Osteoblast (primary cell): ENCODE measurements at regions not wholly inside any gene's neighbourhood (a gene's known extent, or its start where the extent isn't known, plus 50 kb on each side); places are given as distances from the start of the nearest gene placed in this dataset.

Experiments
- DNase-seq: peaks from one replicate; pipeline ENCODE4 v3.0.0; 2011; ENCODE audit warnings: low spot score, mixed read lengths; ENCODE audit not compliant: insufficient read length; ENCODE audit errors: missing footprints
- H2AFZ ChIP-seq: 2 replicates; pipeline ENCODE4 v1.6.0; 2011; ENCODE audit warnings: mild to moderate bottlenecking, low read length
- H3K27ac ChIP-seq: 2 replicates; pipeline ENCODE4 v1.5.1; 2011; ENCODE audit warnings: mild to moderate bottlenecking, low read depth, low read length, moderate library complexity
- H3K27me3 ChIP-seq: 2 replicates; pipeline ENCODE4 v1.6.0; 2012; ENCODE audit warnings: mild to moderate bottlenecking, control low read depth, inconsistent platforms, low read length, moderate library complexity; ENCODE audit not compliant: insufficient read depth
- H3K36me3 ChIP-seq: 2 replicates; pipeline ENCODE4 v1.5.1; 2011; ENCODE audit warnings: mild to moderate bottlenecking, low read length, control low read depth, moderate library complexity; ENCODE audit not compliant: insufficient read depth
- H3K4me1 ChIP-seq: 2 replicates; pipeline ENCODE4 v1.5.1; 2011; ENCODE audit warnings: mild to moderate bottlenecking, low read length, control low read depth, moderate library complexity; ENCODE audit not compliant: insufficient read depth
- H3K4me2 ChIP-seq: 2 replicates; pipeline ENCODE4 v1.6.0; 2011; ENCODE audit warnings: mild to moderate bottlenecking, low read length; ENCODE audit not compliant: insufficient read depth
- H3K4me3 ChIP-seq: fragments of 200-600 bp; sonication (generic); 3 replicates; pipeline ENCODE4 v1.5.1; 2012; ENCODE audit warnings: mild to moderate bottlenecking, low read length, inconsistent platforms; ENCODE audit not compliant: insufficient read depth
- H3K79me2 ChIP-seq: 2 replicates; pipeline ENCODE4 v1.6.0; 2012; ENCODE audit warnings: mild to moderate bottlenecking, low read length, control low read depth, inconsistent platforms; ENCODE audit not compliant: insufficient read depth
- H3K9me3 ChIP-seq: 2 replicates; pipeline ENCODE4 v1.5.1; 2011; ENCODE audit warnings: low read depth, low read length, control low read depth
- H4K20me1 ChIP-seq: 2 replicates; pipeline ENCODE4 v1.6.0; 2012; ENCODE audit warnings: mild to moderate bottlenecking, low read length, control low read depth; ENCODE audit not compliant: insufficient read depth
- TF ChIP-seq, protein P1 (sequence below): IDR thresholded peaks from 2 replicates; pipeline ENCODE4 v1.5.1; 2011; ENCODE audit warnings: mild to moderate bottlenecking, low read depth, low read length, moderate library complexity; ENCODE audit errors: extremely low read depth

DNA sequence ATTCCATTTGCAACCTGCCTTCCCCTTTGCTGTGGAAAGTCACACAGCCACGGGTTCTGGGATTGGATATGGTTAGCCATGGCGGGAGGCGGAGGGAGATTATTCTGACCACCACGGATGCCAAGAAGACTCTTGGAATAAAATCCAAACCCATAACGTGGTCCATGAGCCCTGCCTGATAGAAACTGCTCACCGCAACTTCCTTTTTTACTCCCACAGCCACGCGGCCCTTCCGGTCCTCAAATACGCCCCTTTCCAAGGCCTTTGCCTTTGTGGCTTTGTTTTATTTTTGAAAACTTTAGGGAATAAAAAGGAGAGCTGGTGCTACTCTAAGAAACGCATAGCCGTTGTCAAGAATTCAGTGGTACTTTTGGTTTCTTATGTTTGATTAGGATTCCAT is 602.5 kb upstream of the CDH4 start:
- Histone ChIP-seq H3K27me3 (no peaks in the 10 kb centered on the region), H3K4me2 (no peak overlapping the region), H3K36me3 (no peaks in the 10 kb centered on the region), H3K79me2 (no peaks in the 10 kb centered on the region), H2AFZ (no peak overlapping the region), H4K20me1 (no peaks in the 10 kb centered on the region), H3K4me3 (no peak overlapping the region), H3K9me3 (peaks cover 3% of the 10 kb centered on the region), H3K4me1 (no peaks in the 10 kb centered on the region), H3K27ac (no peak overlapping the region)
- no peak for DNase-seq
- TF ChIP-seq, protein P1, sequence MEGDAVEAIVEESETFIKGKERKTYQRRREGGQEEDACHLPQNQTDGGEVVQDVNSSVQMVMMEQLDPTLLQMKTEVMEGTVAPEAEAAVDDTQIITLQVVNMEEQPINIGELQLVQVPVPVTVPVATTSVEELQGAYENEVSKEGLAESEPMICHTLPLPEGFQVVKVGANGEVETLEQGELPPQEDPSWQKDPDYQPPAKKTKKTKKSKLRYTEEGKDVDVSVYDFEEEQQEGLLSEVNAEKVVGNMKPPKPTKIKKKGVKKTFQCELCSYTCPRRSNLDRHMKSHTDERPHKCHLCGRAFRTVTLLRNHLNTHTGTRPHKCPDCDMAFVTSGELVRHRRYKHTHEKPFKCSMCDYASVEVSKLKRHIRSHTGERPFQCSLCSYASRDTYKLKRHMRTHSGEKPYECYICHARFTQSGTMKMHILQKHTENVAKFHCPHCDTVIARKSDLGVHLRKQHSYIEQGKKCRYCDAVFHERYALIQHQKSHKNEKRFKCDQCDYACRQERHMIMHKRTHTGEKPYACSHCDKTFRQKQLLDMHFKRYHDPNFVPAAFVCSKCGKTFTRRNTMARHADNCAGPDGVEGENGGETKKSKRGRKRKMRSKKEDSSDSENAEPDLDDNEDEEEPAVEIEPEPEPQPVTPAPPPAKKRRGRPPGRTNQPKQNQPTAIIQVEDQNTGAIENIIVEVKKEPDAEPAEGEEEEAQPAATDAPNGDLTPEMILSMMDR: no peak

GRCh38 chr20:60650087-60650486 is 602.0 kb upstream of the CDH4 start:
- H4K20me1 ChIP-seq: no peaks in the 10 kb centered on the region
- DNase-seq: no peak
- no peak overlapping the region for H3K4me3 ChIP-seq
- H3K9me3 ChIP-seq: peaks cover 5% of the 10 kb centered on the region
- no peak overlapping the region for H3K27ac ChIP-seq
- no peaks in the 10 kb centered on the region for H3K27me3 ChIP-seq
- TF ChIP-seq, protein P1: no peak
- H3K4me2 ChIP-seq: no peak overlapping the region
- H3K36me3 ChIP-seq: no peaks in the 10 kb centered on the region
- H2AFZ ChIP-seq: no peak overlapping the region
- H3K4me1 ChIP-seq: no peaks in the 10 kb centered on the region
- H3K79me2 ChIP-seq: no peaks in the 10 kb centered on the region

GRCh38 chr20:60652046-60652445 is 600.0 kb upstream of the CDH4 start:
- H3K79me2 ChIP-seq: no peaks in the 10 kb centered on the region
- H4K20me1 ChIP-seq: no peaks in the 10 kb centered on the region
- H3K9me3 ChIP-seq: peaks cover 7% of the 10 kb centered on the region
- no peak overlapping the region for H2AFZ ChIP-seq
- TF ChIP-seq, protein P1: no peak
- no peak for DNase-seq
- H3K4me3 ChIP-seq: no peak overlapping the region
- no peak overlapping the region for H3K4me2 ChIP-seq
- H3K27ac ChIP-seq: no peak overlapping the region
- H3K4me1 ChIP-seq: no peaks in the 10 kb centered on the region
- no peaks in the 10 kb centered on the region for H3K36me3 ChIP-seq
- H3K27me3 ChIP-seq: no peaks in the 10 kb centered on the region

DNA sequence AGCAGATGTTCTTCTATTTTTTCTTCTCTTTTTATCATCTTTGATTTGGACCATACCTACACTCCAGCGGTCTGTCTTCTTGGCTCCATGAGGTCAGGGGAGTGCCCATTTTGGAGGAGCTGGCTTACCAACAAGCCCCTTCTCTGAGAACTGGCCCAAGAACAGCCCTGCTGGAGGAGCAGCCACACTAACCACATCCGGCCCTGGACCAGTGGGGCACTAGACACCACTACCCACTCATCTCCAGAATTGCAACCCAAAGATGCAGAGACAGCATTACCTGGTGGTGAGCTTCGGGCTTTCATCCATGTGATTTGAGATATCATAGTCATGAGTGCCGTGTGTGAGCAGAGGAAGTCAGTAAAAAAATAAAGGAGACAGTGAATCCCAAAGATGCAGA is 599.4 kb upstream of the CDH4 start:
- Histone ChIP-seq H3K9me3 (peaks cover 7% of the 10 kb centered on the region), H3K4me2 (no peak overlapping the region), H3K4me3 (no peak overlapping the region), H3K27ac (no peak overlapping the region), H3K36me3 (no peaks in the 10 kb centered on the region), H2AFZ (no peak overlapping the region), H3K4me1 (no peaks in the 10 kb centered on the region), H3K79me2 (no peaks in the 10 kb centered on the region), H4K20me1 (no peaks in the 10 kb centered on the region), H3K27me3 (no peaks in the 10 kb centered on the region)
- DNase-seq: no peak
- TF ChIP-seq, protein P1: no peak
